MM.1S (cell line): ENCODE measurements at regions not wholly inside any gene's neighbourhood (a gene's known extent, or its start where the extent isn't known, plus 50 kb on each side); places are given as distances from the start of the nearest gene placed in this dataset.

Experiments
- DNase-seq: peaks from one replicate; pipeline ENCODE4 v3.0.0-alpha.2; 2015
- H2AFZ ChIP-seq: fragments of 300-600 bp; sonication (generic); 2 replicates; pipeline ENCODE4 v1.6.0; 2016; ENCODE audit warnings: antibody characterized with exemption, low read length
- H3F3A ChIP-seq: fragments of 300-600 bp; sonication (generic); 2 replicates; pipeline ENCODE4 v1.6.1; 2016; ENCODE audit warnings: mild to moderate bottlenecking, antibody characterized with exemption, low read length, moderate library complexity, mixed read lengths; ENCODE audit not compliant: insufficient read depth
- H3K27ac ChIP-seq: fragments of 300-600 bp; sonication (generic); 2 replicates; pipeline ENCODE4 v1.5.1; 2016; ENCODE audit warnings: mild to moderate bottlenecking, low read length
- H3K27me3 ChIP-seq: fragments of 300-600 bp; sonication (generic); replicated peaks from 2 replicates; pipeline ENCODE4 v1.6.0; 2016; ENCODE audit warnings: low read length; ENCODE audit not compliant: insufficient read depth
- H3K36me3 ChIP-seq: fragments of 300-600 bp; sonication (generic); replicated peaks from 2 replicates; pipeline ENCODE4 v1.6.1; 2016; ENCODE audit warnings: mild to moderate bottlenecking, low read length, mixed read lengths; ENCODE audit not compliant: insufficient read depth
- H3K4me1 ChIP-seq: fragments of 300-600 bp; sonication (generic); 2 replicates; pipeline ENCODE4 v1.6.1; 2016; ENCODE audit warnings: low read length, mixed read lengths
- H3K4me2 ChIP-seq: fragments of 300-600 bp; sonication (generic); 2 replicates; pipeline ENCODE4 v1.6.0; 2016; ENCODE audit warnings: low read depth, low read length
- H3K4me3 ChIP-seq: fragments of 300-600 bp; sonication (generic); 2 replicates; pipeline ENCODE4 v1.5.1; 2016; ENCODE audit warnings: low read length, mixed read lengths
- H3K79me2 ChIP-seq: fragments of 300-600 bp; sonication (generic); 2 replicates; pipeline ENCODE4 v1.6.1; 2016; ENCODE audit warnings: mixed run types, low read length, mixed read lengths
- H3K9ac ChIP-seq: fragments of 300-600 bp; sonication (generic); 2 replicates; pipeline ENCODE4 v1.6.1; 2016; ENCODE audit warnings: low read length, mixed read lengths
- H3K9me2 ChIP-seq: fragments of 300-600 bp; sonication (generic); replicated peaks from 2 replicates; pipeline ENCODE4 v1.6.1; 2016; ENCODE audit warnings: mild to moderate bottlenecking, low read length, mixed read lengths; ENCODE audit not compliant: insufficient read depth
- H3K9me3 ChIP-seq: fragments of 300-600 bp; sonication (generic); replicated peaks from 2 replicates; pipeline ENCODE4 v1.6.1; 2016; ENCODE audit warnings: mild to moderate bottlenecking, low read length, mixed read lengths; ENCODE audit not compliant: insufficient read depth
- H4K20me1 ChIP-seq: fragments of 300-600 bp; sonication (generic); 2 replicates; pipeline ENCODE4 v1.6.1; 2016; ENCODE audit warnings: mild to moderate bottlenecking, low read length, moderate library complexity, mixed read lengths; ENCODE audit not compliant: insufficient read depth
- EZH2 ChIP-seq: fragments of 300-600 bp; sonication (generic); optimal IDR thresholded peaks from 2 replicates; pipeline ENCODE3; 2017; ENCODE audit warnings: low read depth, mild to moderate bottlenecking, antibody characterized with exemption, low read length, mixed read lengths
- EZH2phosphoT487 ChIP-seq: fragments of 300-600 bp; sonication (generic); IDR thresholded peaks from 2 replicates; pipeline ENCODE4 v1.6.1; 2018; ENCODE audit warnings: antibody characterized with exemption, low read length
- TF ChIP-seq, protein P1 (sequence below): fragments of 300-600 bp; sonication (generic); IDR thresholded peaks from 2 replicates; pipeline ENCODE4 v1.5.1; 2016; ENCODE audit warnings: antibody characterized with exemption, low read length, mixed read lengths

DNA sequence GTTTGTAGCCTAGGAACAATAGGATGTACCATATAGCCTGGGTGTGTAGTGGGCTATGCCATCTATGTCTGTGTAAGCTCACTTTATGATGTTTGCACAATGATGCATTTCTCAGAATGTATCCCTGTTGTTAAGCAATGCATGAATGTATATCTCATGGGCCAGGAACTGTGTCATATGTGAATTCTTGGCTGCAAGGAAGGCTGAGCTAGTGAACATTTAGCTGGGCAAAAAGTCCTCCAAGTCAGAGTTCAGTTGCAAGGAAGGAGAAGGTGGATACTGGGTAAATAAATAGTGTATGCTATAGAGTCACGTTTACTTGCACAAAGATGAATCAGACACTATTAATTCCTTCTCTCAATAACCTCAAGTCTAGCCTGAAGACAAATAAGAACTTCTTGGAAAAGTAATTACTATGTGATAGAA is 136.1 kb downstream of the EHF start:
- DNase-seq = no peak
- no peak for TF ChIP-seq EZH2
- TF ChIP-seq, protein P1, sequence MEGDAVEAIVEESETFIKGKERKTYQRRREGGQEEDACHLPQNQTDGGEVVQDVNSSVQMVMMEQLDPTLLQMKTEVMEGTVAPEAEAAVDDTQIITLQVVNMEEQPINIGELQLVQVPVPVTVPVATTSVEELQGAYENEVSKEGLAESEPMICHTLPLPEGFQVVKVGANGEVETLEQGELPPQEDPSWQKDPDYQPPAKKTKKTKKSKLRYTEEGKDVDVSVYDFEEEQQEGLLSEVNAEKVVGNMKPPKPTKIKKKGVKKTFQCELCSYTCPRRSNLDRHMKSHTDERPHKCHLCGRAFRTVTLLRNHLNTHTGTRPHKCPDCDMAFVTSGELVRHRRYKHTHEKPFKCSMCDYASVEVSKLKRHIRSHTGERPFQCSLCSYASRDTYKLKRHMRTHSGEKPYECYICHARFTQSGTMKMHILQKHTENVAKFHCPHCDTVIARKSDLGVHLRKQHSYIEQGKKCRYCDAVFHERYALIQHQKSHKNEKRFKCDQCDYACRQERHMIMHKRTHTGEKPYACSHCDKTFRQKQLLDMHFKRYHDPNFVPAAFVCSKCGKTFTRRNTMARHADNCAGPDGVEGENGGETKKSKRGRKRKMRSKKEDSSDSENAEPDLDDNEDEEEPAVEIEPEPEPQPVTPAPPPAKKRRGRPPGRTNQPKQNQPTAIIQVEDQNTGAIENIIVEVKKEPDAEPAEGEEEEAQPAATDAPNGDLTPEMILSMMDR = no peak
- TF ChIP-seq EZH2phosphoT487 = no peak

GRCh38 chr11:34756591-34756990 is 135.7 kb downstream of the EHF start:
- Histone ChIP-seq H3K27me3 (no peaks in the 10 kb centered on the region), H3K9ac (no peak overlapping the region), H3K4me1 (no peaks in the 10 kb centered on the region), H3K36me3 (no peaks in the 10 kb centered on the region), H3K27ac (no peak overlapping the region), H2AFZ (no peak overlapping the region), H3K79me2 (no peaks in the 10 kb centered on the region), H3K9me3 (no peaks in the 10 kb centered on the region), H3F3A (no peaks in the 10 kb centered on the region), H3K9me2 (no peaks in the 10 kb centered on the region), H4K20me1 (no peaks in the 10 kb centered on the region), H3K4me3 (no peak overlapping the region), H3K4me2 (no peak overlapping the region)
- TF ChIP-seq EZH2 (no peak), EZH2phosphoT487 (no peak)
- TF ChIP-seq, protein P1 = no peak
- DNase-seq = no peak

More for the DNA sequence above, 136.1 kb downstream of the EHF start:
- H3K9me3 ChIP-seq = no peaks in the 10 kb centered on the region
- no peak overlapping the region for H3K4me3 ChIP-seq
- no peaks in the 10 kb centered on the region for H3K4me1 ChIP-seq
- no peaks in the 10 kb centered on the region for H4K20me1 ChIP-seq
- H3F3A ChIP-seq = no peaks in the 10 kb centered on the region
- H3K79me2 ChIP-seq = no peaks in the 10 kb centered on the region
- no peak overlapping the region for H3K9ac ChIP-seq
- no peaks in the 10 kb centered on the region for H3K27me3 ChIP-seq
- H3K36me3 ChIP-seq = no peaks in the 10 kb centered on the region
- no peaks in the 10 kb centered on the region for H3K9me2 ChIP-seq
- no peak overlapping the region for H3K4me2 ChIP-seq
- H3K27ac ChIP-seq = no peak overlapping the region
- no peak overlapping the region for H2AFZ ChIP-seq

GRCh38 chr11:34755671-34756070 is 134.8 kb downstream of the EHF start:
- Histone ChIP-seq H3K27ac (no peak overlapping the region), H3K4me1 (no peaks in the 10 kb centered on the region), H3K4me3 (no peak overlapping the region), H3K9me2 (no peaks in the 10 kb centered on the region), H4K20me1 (no peaks in the 10 kb centered on the region), H3K79me2 (no peaks in the 10 kb centered on the region), H3K9me3 (no peaks in the 10 kb centered on the region), H3K4me2 (no peak overlapping the region), H3K36me3 (no peaks in the 10 kb centered on the region), H3K27me3 (no peaks in the 10 kb centered on the region), H3F3A (no peaks in the 10 kb centered on the region), H3K9ac (no peak overlapping the region), H2AFZ (no peak overlapping the region)
- no peak for DNase-seq
- TF ChIP-seq, protein P1 = no peak
- no peak for TF ChIP-seq EZH2phosphoT487
- TF ChIP-seq EZH2 = no peak
